ENCODE measurements at regions not wholly inside any gene's neighbourhood (a gene's known extent, or its start where the extent isn't known, plus 50 kb on each side); places are given as distances from the start of the nearest gene placed in this dataset.

DNA sequence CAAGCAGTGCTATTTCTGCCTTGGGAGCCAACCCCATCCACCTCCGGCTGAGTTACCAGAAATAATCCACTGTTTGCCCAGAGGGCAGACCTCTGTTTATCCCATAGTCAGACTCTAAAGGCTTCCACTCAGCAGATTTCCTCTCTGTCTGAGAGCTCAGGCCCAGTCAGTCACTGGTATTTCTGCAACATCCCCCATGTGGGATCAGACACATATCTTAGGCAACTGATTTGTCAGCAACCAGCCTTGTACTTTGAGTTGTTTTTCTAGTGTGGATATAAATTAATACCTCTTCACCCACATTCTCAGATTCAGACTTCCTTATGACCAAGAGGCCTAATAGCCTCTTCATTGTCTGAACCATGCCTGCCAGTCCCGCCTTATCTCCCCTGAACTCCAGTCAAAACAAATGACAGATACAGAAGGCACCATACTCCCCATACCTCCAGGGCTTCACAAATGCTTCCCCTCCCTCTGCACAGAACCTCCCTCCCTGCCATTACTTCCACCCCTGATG lies 193.6 kb downstream of the FAM76B start:
- Histone ChIP-seq H3K4me1 (ENCODE audit: insufficient read depth, low read length) (no peaks in the 10 kb centered on the region), H2BK15ac (ENCODE audit: low read depth, low read length) (no peak overlapping the region), H3K4me2 (ENCODE audit: insufficient read depth, insufficient read length, low read length) (no peak overlapping the region), H3K56ac (ENCODE audit: insufficient read length, low read depth, low read length) (no peak overlapping the region), H3K79me2 (ENCODE audit: insufficient read depth, low read length) (no peaks in the 10 kb centered on the region), H3K27ac (ENCODE audit: insufficient read length, low read depth, low read length) (no peak overlapping the region), H3K14ac (ENCODE audit: insufficient read depth, low read length) (no peak overlapping the region), H4K91ac (ENCODE audit: insufficient read length, low read depth, low read length) (no peak overlapping the region), H2BK12ac (ENCODE audit: insufficient read length, low read depth, low read length) (no peak overlapping the region), H4K20me1 (ENCODE audit: control insufficient read depth, insufficient read depth, insufficient read length) (no peaks in the 10 kb centered on the region), H3K23me2 (ENCODE audit: insufficient read length, low read depth, low read length, poor library complexity, severe bottlenecking) (no peaks in the 10 kb centered on the region), H3K4ac (ENCODE audit: low read depth, low read length) (no peak overlapping the region), H4K8ac (replicated peaks; ENCODE audit: insufficient read length, low read depth, low read length) (no peak overlapping the region), H2BK20ac (ENCODE audit: low read depth, low read length, poor library complexity, severe bottlenecking) (no peak overlapping the region), H3K27me3 (ENCODE audit: insufficient read depth, low read length) (no peaks in the 10 kb centered on the region), H3K23ac (ENCODE audit: insufficient read length, low read depth, low read length) (no peak overlapping the region), H3K9me3 (ENCODE audit: control insufficient read depth, low read depth, low read length) (no peaks in the 10 kb centered on the region), H2BK5ac (ENCODE audit: insufficient read length, low read length) (no peak overlapping the region), H4K5ac (ENCODE audit: insufficient read length, low read depth, low read length) (no peak overlapping the region), H3K18ac (ENCODE audit: insufficient read length, low read depth, low read length) (no peak overlapping the region), H3K79me1 (ENCODE audit: insufficient read depth, low read depth, low read length, poor library complexity, severe bottlenecking) (no peaks in the 10 kb centered on the region), H3K9ac (ENCODE audit: extremely low read depth, insufficient read length, low read length) (no peak overlapping the region), H2AK5ac (ENCODE audit: insufficient read length, low read length) (no peak overlapping the region), H2BK120ac (ENCODE audit: low read depth, low read length, poor library complexity, severe bottlenecking) (no peak overlapping the region), H3T11ph (ENCODE audit: low read length) (no peak overlapping the region), H2AFZ (ENCODE audit: low read length) (no peak overlapping the region)
- peaks cover 9 to 10% of the 10 kb centered on the region in 2 experiments for H3K4me1 Mint-ChIP-seq
- WGBS (ENCODE audit: extremely low coverage, insufficient read length, low lambda C conversion rate) = no CpG with 5 or more reads among the region's 2 CpGs
- TF ChIP-seq, protein P1, sequence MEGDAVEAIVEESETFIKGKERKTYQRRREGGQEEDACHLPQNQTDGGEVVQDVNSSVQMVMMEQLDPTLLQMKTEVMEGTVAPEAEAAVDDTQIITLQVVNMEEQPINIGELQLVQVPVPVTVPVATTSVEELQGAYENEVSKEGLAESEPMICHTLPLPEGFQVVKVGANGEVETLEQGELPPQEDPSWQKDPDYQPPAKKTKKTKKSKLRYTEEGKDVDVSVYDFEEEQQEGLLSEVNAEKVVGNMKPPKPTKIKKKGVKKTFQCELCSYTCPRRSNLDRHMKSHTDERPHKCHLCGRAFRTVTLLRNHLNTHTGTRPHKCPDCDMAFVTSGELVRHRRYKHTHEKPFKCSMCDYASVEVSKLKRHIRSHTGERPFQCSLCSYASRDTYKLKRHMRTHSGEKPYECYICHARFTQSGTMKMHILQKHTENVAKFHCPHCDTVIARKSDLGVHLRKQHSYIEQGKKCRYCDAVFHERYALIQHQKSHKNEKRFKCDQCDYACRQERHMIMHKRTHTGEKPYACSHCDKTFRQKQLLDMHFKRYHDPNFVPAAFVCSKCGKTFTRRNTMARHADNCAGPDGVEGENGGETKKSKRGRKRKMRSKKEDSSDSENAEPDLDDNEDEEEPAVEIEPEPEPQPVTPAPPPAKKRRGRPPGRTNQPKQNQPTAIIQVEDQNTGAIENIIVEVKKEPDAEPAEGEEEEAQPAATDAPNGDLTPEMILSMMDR (conservative IDR thresholded peaks at IDR 0.05) = no peak
- no peaks in the 10 kb centered on the region for H3K9me3 Mint-ChIP-seq
- no peak for DNase-seq
- no peak overlapping the region for H3K27ac Mint-ChIP-seq
- H3K36me3 Mint-ChIP-seq (ENCODE audit: insufficient read depth in 1 of 3, low read depth in 3 of 3) = no peaks in the 10 kb centered on the region
- no peak overlapping the region for H3K4me3 Mint-ChIP-seq
- peaks cover 7% of the 10 kb centered on the region for H3K27me3 Mint-ChIP-seq (ENCODE audit: low read depth)
